ENCODE measurements at regions not wholly inside any gene's neighbourhood (a gene's known extent, or its start where the extent isn't known, plus 50 kb on each side); places are given as distances from the start of the nearest gene placed in this dataset.
"Not testable (repeated sequence)": the region's sequence is repeated elsewhere in the genome, so short reads cannot be mapped to it uniquely, and the experiment has no call there.

- H3K4me1 Mint-ChIP-seq: no peaks in the 10 kb centered on the region
- H3K4me3 Mint-ChIP-seq: no peak overlapping the region
- no peak for DNase-seq (ENCODE audit: low spot score in 2 of 2)
- ATAC-seq (ENCODE audit: low read depth): no peak
- no peaks in the 10 kb centered on the region for H3K36me3 Mint-ChIP-seq
- peaks cover 8% of the 10 kb centered on the region for H3K27me3 Mint-ChIP-seq
- no peaks in the 10 kb centered on the region for H3K9me3 Mint-ChIP-seq
- H3K27ac Mint-ChIP-seq: no peak overlapping the region
Measured at GRCh38 chr17:62322313-62322712, 58.0 kb upstream of the EFCAB3 start.

GRCh38 chr17:62321451-62321850 lies 58.9 kb upstream of the EFCAB3 start:
- Mint-ChIP-seq H3K36me3 (no peaks in the 10 kb centered on the region), H3K4me1 (no peaks in the 10 kb centered on the region), H3K27ac (no peak overlapping the region), H3K4me3 (no peak overlapping the region), H3K9me3 (no peaks in the 10 kb centered on the region), H3K27me3 (peaks cover 10% of the 10 kb centered on the region)
- DNase-seq (ENCODE audit: low spot score in 2 of 2): no peak
- ATAC-seq (ENCODE audit: low read depth): no peak

- Mint-ChIP-seq H3K27me3 (peaks cover 12% of the 10 kb centered on the region), H3K4me1 (no peaks in the 10 kb centered on the region), H3K4me3 (no peak overlapping the region), H3K27ac (no peak overlapping the region), H3K36me3 (no peaks in the 10 kb centered on the region), H3K9me3 (no peaks in the 10 kb centered on the region)
- no peak for ATAC-seq (ENCODE audit: low read depth)
- DNase-seq (ENCODE audit: low spot score in 2 of 2): no peak
Measured at GRCh38 chr17:62319846-62320245, 60.5 kb upstream of the EFCAB3 start.

GRCh38 chr17:62309396-62309795 lies 71.0 kb upstream of the EFCAB3 start:
- H3K9me3 Mint-ChIP-seq: peaks cover 3% of the 10 kb centered on the region
- H3K36me3 Mint-ChIP-seq: no peaks in the 10 kb centered on the region
- H3K4me3 Mint-ChIP-seq: no peak overlapping the region
- H3K27me3 Mint-ChIP-seq: peaks cover 22% of the 10 kb centered on the region
- no peak overlapping the region for H3K27ac Mint-ChIP-seq
- no peaks in the 10 kb centered on the region for H3K4me1 Mint-ChIP-seq
- no peak for ATAC-seq (ENCODE audit: low read depth)
- DNase-seq (ENCODE audit: low spot score in 2 of 2): no peak

- DNase-seq (ENCODE audit: low spot score in 2 of 2) (no peak), ATAC-seq (ENCODE audit: low read depth) (no peak)
- no peaks in the 10 kb centered on the region for H3K4me1 Mint-ChIP-seq
- H3K9me3 Mint-ChIP-seq: peaks cover 3% of the 10 kb centered on the region
- H3K27ac Mint-ChIP-seq: no peak overlapping the region
- no peak overlapping the region for H3K4me3 Mint-ChIP-seq
- peaks cover 23% of the 10 kb centered on the region for H3K27me3 Mint-ChIP-seq
- H3K36me3 Mint-ChIP-seq: no peaks in the 10 kb centered on the region
Measured at GRCh38 chr17:62307196-62307595, 73.2 kb upstream of the EFCAB3 start.

GRCh38 chr17:62303476-62303875 lies 76.9 kb upstream of the EFCAB3 start:
- H3K36me3 Mint-ChIP-seq: no peaks in the 10 kb centered on the region

GRCh38 chr17:62300697-62301096 lies 79.7 kb upstream of the EFCAB3 start:
- ATAC-seq (ENCODE audit: low read depth): no peak
- Mint-ChIP-seq H3K27ac (no peak overlapping the region), H3K4me3 (no peak overlapping the region), H3K27me3 (peaks cover 13% of the 10 kb centered on the region), H3K4me1 (no peaks in the 10 kb centered on the region), H3K36me3 (no peaks in the 10 kb centered on the region), H3K9me3 (peaks cover 8% of the 10 kb centered on the region)
- DNase-seq (ENCODE audit: low spot score in 2 of 2): no peak

More at GRCh38 chr17:62303476-62303875, 76.9 kb upstream of the EFCAB3 start:
- no peak for ATAC-seq (ENCODE audit: low read depth)
- Mint-ChIP-seq H3K27ac (no peak overlapping the region), H3K9me3 (peaks cover 8% of the 10 kb centered on the region), H3K4me1 (no peaks in the 10 kb centered on the region), H3K4me3 (no peak overlapping the region), H3K27me3 (peaks cover 22% of the 10 kb centered on the region)
- DNase-seq (ENCODE audit: low spot score in 2 of 2): no peak

GRCh38 chr17:62275290-62275689 lies 105.1 kb upstream of the EFCAB3 start:
- H3K36me3 Mint-ChIP-seq; DNase-seq (ENCODE audit: low spot score in 2 of 2); H3K4me3 Mint-ChIP-seq; ATAC-seq (ENCODE audit: low read depth); H3K27ac Mint-ChIP-seq; H3K4me1 Mint-ChIP-seq; H3K9me3 Mint-ChIP-seq; H3K27me3 Mint-ChIP-seq: not testable (repeated sequence)

- H3K4me1 Mint-ChIP-seq, H3K4me3 Mint-ChIP-seq, H3K27ac Mint-ChIP-seq: not testable (repeated sequence)
Measured at GRCh38 chr17:62268361-62268760, 112.0 kb upstream of the EFCAB3 start.

GRCh38 chr17:62264974-62265373 lies 115.4 kb upstream of the EFCAB3 start:
- not testable (repeated sequence) for H3K4me3 Mint-ChIP-seq; H3K4me1 Mint-ChIP-seq; DNase-seq (ENCODE audit: low spot score in 2 of 2); ATAC-seq (ENCODE audit: low read depth); H3K27me3 Mint-ChIP-seq; H3K36me3 Mint-ChIP-seq; H3K9me3 Mint-ChIP-seq; H3K27ac Mint-ChIP-seq

More at GRCh38 chr17:62268361-62268760, 112.0 kb upstream of the EFCAB3 start:
- not testable (repeated sequence) for H3K27me3 Mint-ChIP-seq; ATAC-seq (ENCODE audit: low read depth); H3K36me3 Mint-ChIP-seq; H3K9me3 Mint-ChIP-seq; DNase-seq (ENCODE audit: low spot score in 2 of 2)

- H3K36me3 Mint-ChIP-seq; H3K4me1 Mint-ChIP-seq; DNase-seq (ENCODE audit: low spot score in 2 of 2); ATAC-seq (ENCODE audit: low read depth); H3K27ac Mint-ChIP-seq; H3K9me3 Mint-ChIP-seq; H3K27me3 Mint-ChIP-seq; H3K4me3 Mint-ChIP-seq: not testable (repeated sequence)
Measured at GRCh38 chr17:62255791-62256190, 124.6 kb upstream of the EFCAB3 start.

- not testable (repeated sequence) for H3K4me1 Mint-ChIP-seq; H3K27me3 Mint-ChIP-seq; H3K27ac Mint-ChIP-seq; H3K9me3 Mint-ChIP-seq; DNase-seq (ENCODE audit: low spot score in 2 of 2); ATAC-seq (ENCODE audit: low read depth); H3K4me3 Mint-ChIP-seq; H3K36me3 Mint-ChIP-seq
Measured at GRCh38 chr17:62242076-62242475, 138.3 kb upstream of the EFCAB3 start.

- ATAC-seq (ENCODE audit: low read depth); H3K27ac Mint-ChIP-seq; H3K4me1 Mint-ChIP-seq; H3K4me3 Mint-ChIP-seq; H3K9me3 Mint-ChIP-seq; DNase-seq (ENCODE audit: low spot score in 2 of 2); H3K36me3 Mint-ChIP-seq; H3K27me3 Mint-ChIP-seq: not testable (repeated sequence)
Measured at GRCh38 chr17:62239569-62239968, 140.8 kb upstream of the EFCAB3 start.

GRCh38 chr17:62238551-62239338 lies 141.6 kb upstream of the EFCAB3 start:
- ATAC-seq (ENCODE audit: low read depth); H3K4me3 Mint-ChIP-seq; H3K9me3 Mint-ChIP-seq; DNase-seq (ENCODE audit: low spot score in 2 of 2); H3K4me1 Mint-ChIP-seq; H3K27me3 Mint-ChIP-seq; H3K27ac Mint-ChIP-seq; H3K36me3 Mint-ChIP-seq: not testable (repeated sequence)

GRCh38 chr17:62233822-62234481 lies 146.4 kb upstream of the EFCAB3 start:
- not testable (repeated sequence) for H3K27ac Mint-ChIP-seq; H3K4me3 Mint-ChIP-seq; H3K9me3 Mint-ChIP-seq; H3K27me3 Mint-ChIP-seq; H3K36me3 Mint-ChIP-seq; ATAC-seq (ENCODE audit: low read depth); DNase-seq (ENCODE audit: low spot score in 2 of 2); H3K4me1 Mint-ChIP-seq
